ENCODE measurements at regions not wholly inside any gene's neighbourhood (a gene's known extent, or its start where the extent isn't known, plus 50 kb on each side); places are given as distances from the start of the nearest gene placed in this dataset.

DNA sequence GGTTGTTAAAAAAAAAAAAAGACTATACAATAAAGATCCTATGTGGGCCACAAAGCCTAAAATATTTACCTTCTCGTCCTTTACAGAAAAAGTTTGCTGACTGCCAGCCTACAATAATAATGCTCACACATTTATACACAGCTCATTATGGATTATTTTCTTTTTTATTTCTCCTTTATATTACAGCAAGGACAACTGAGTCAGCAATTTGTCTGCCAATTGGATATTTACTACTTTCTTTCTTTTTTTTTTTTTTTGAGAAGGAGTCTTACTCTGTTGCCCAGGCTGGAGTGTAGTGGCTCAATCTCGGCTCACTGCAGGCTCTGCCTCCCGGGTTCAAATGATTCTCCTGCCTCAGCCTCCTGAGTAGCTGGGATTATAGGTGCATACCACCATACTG lies 142.2 kb downstream of the EBLN2 start:
- Histone ChIP-seq H2AFZ (no peak overlapping the region), H3K9me3 (ENCODE audit: low read depth) (no peaks in the 10 kb centered on the region), H3K9me2 (replicated peaks; ENCODE audit: insufficient read depth) (no peaks in the 10 kb centered on the region), H3K4me2 (no peak overlapping the region), H3K27me3 (no peaks in the 10 kb centered on the region), H3K27ac (no peak overlapping the region), H3K79me2 (no peaks in the 10 kb centered on the region), H3K4me3 (no peak overlapping the region), H3K4me1 (ENCODE audit: insufficient read depth) (no peaks in the 10 kb centered on the region), H3K36me3 (replicated peaks; ENCODE audit: insufficient read depth, low read depth) (no peaks in the 10 kb centered on the region), H4K20me1 (ENCODE audit: insufficient read depth, poor library complexity, severe bottlenecking) (no peaks in the 10 kb centered on the region)
- WGBS (ENCODE audit: low lambda C conversion rate, missing lambda C conversion rate): 82% methylated on average over 3 of the region's 3 CpGs
- DNase-seq (ENCODE audit: low spot score): no peak
- TF ChIP-seq EZH2 (IDR thresholded peaks at IDR 0.05; ENCODE audit: borderline replicate concordance) (no peak), EZH2phosphoT487 (IDR thresholded peaks at IDR 0.05; ENCODE audit: low read depth, severe bottlenecking, unreplicated experiment) (no peak)
- TF ChIP-seq, protein P1, sequence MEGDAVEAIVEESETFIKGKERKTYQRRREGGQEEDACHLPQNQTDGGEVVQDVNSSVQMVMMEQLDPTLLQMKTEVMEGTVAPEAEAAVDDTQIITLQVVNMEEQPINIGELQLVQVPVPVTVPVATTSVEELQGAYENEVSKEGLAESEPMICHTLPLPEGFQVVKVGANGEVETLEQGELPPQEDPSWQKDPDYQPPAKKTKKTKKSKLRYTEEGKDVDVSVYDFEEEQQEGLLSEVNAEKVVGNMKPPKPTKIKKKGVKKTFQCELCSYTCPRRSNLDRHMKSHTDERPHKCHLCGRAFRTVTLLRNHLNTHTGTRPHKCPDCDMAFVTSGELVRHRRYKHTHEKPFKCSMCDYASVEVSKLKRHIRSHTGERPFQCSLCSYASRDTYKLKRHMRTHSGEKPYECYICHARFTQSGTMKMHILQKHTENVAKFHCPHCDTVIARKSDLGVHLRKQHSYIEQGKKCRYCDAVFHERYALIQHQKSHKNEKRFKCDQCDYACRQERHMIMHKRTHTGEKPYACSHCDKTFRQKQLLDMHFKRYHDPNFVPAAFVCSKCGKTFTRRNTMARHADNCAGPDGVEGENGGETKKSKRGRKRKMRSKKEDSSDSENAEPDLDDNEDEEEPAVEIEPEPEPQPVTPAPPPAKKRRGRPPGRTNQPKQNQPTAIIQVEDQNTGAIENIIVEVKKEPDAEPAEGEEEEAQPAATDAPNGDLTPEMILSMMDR (IDR thresholded peaks at IDR 0.05; ENCODE audit: poor library complexity): no peak

DNA sequence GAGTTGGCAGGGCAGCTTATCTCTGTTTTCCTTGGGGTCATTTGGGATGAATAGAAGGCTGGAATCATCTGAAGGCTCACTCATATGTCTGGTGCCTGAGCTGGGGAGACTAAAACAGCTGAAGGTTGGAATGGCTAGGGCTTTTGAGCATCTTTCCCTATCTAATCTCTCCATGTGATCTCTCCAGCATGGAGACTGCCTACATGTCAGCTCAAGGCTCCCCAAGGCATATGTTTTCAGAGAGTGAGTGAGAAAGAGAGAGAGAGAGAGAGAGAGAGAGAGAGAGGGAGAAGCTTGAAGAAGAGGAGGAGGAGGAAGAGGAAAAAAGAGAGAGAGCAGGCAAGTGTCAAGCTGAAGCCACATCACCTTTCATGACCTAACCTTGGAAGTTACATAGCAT lies 143.4 kb downstream of the EBLN2 start:
- Histone ChIP-seq H3K27ac (no peak overlapping the region), H3K4me1 (ENCODE audit: insufficient read depth) (no peaks in the 10 kb centered on the region), H4K20me1 (ENCODE audit: insufficient read depth, poor library complexity, severe bottlenecking) (no peaks in the 10 kb centered on the region), H3K4me3 (no peak overlapping the region), H2AFZ (no peak overlapping the region), H3K79me2 (no peaks in the 10 kb centered on the region), H3K4me2 (no peak overlapping the region), H3K36me3 (replicated peaks; ENCODE audit: insufficient read depth, low read depth) (no peaks in the 10 kb centered on the region), H3K27me3 (no peaks in the 10 kb centered on the region), H3K9me2 (replicated peaks; ENCODE audit: insufficient read depth) (no peaks in the 10 kb centered on the region), H3K9me3 (ENCODE audit: low read depth) (no peaks in the 10 kb centered on the region)
- TF ChIP-seq, protein P1 (IDR thresholded peaks at IDR 0.05; ENCODE audit: poor library complexity): no peak
- no peak for TF ChIP-seq EZH2phosphoT487 (IDR thresholded peaks at IDR 0.05; ENCODE audit: low read depth, severe bottlenecking, unreplicated experiment)
- no peak for TF ChIP-seq EZH2 (IDR thresholded peaks at IDR 0.05; ENCODE audit: borderline replicate concordance)
- DNase-seq (ENCODE audit: low spot score): no peak

DNA sequence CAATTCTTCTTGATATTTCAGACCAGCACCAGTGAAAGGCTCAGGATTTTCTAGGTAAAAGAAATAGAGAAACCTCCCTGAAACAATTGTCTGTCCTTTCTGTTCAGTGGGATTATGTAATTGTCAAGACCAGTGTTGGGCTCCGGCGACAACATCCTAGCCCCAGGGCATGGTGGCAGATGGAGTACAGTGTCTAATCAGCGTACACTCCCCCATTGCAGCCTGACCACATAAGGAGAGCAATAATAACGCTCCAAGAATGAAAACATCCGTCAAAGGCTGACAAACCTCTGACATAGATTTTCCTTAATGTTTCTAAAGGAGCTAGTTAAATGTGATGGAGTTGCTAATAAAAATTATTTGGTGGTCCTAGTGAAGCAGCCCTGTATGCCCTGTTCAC lies 144.6 kb downstream of the EBLN2 start:
- TF ChIP-seq, protein P1 (IDR thresholded peaks at IDR 0.05; ENCODE audit: poor library complexity): no peak
- Histone ChIP-seq H3K27me3 (no peaks in the 10 kb centered on the region), H3K36me3 (replicated peaks; ENCODE audit: insufficient read depth, low read depth) (no peaks in the 10 kb centered on the region), H3K27ac (no peak overlapping the region), H3K9me3 (ENCODE audit: low read depth) (no peaks in the 10 kb centered on the region), H3K4me1 (ENCODE audit: insufficient read depth) (no peaks in the 10 kb centered on the region), H3K79me2 (no peaks in the 10 kb centered on the region), H3K9me2 (replicated peaks; ENCODE audit: insufficient read depth) (no peaks in the 10 kb centered on the region), H3K4me3 (no peak overlapping the region), H2AFZ (no peak overlapping the region), H3K4me2 (no peak overlapping the region), H4K20me1 (ENCODE audit: insufficient read depth, poor library complexity, severe bottlenecking) (no peaks in the 10 kb centered on the region)
- 71% methylated on average over 5 of the region's 5 CpGs for WGBS (ENCODE audit: low lambda C conversion rate, missing lambda C conversion rate)
- no peak for DNase-seq (ENCODE audit: low spot score)

DNA sequence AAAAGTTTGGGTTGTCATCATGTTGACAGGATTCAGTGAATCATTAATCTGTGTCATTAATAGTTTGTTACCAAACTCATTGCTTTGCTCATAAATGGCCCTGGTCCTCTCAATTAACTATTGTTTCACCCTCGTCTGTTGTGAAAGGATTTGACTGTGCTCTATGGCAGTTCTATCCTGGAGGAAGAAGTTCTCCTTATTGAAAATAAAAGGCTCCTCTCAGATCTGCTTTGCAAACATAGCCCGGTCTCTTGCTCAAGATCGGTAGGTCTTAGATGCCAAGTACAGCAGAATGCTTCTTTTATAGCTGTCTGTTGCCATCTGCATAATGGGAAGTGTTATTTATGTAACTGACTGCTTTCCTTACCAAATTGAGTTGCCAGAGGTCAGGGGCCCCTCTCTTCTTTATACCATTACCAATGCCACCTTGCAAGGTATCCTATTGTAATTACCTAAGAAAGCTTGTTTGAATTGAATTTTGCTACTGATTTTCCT lies 146.5 kb downstream of the EBLN2 start:
- no peak overlapping the region for H3K4me2 ChIP-seq
- no peaks in the 10 kb centered on the region for H3K36me3 ChIP-seq (replicated peaks; ENCODE audit: insufficient read depth, low read depth)
- H3K79me2 ChIP-seq: no peaks in the 10 kb centered on the region
- H4K20me1 ChIP-seq (ENCODE audit: insufficient read depth, poor library complexity, severe bottlenecking): no peaks in the 10 kb centered on the region
- no peak for DNase-seq (ENCODE audit: low spot score)
- no peak overlapping the region for H3K27ac ChIP-seq
- no peaks in the 10 kb centered on the region for H3K9me3 ChIP-seq (ENCODE audit: low read depth)
- no peaks in the 10 kb centered on the region for H3K9me2 ChIP-seq (replicated peaks; ENCODE audit: insufficient read depth)
- 93% methylated on average over 3 of the region's 3 CpGs for WGBS (ENCODE audit: low lambda C conversion rate, missing lambda C conversion rate)
- TF ChIP-seq EZH2 (IDR thresholded peaks at IDR 0.05; ENCODE audit: borderline replicate concordance) (no peak), EZH2phosphoT487 (IDR thresholded peaks at IDR 0.05; ENCODE audit: low read depth, severe bottlenecking, unreplicated experiment) (no peak)
- TF ChIP-seq, protein P1 (IDR thresholded peaks at IDR 0.05; ENCODE audit: poor library complexity): no peak
- no peak overlapping the region for H3K4me3 ChIP-seq
- H2AFZ ChIP-seq: no peak overlapping the region
- no peaks in the 10 kb centered on the region for H3K27me3 ChIP-seq
- H3K4me1 ChIP-seq (ENCODE audit: insufficient read depth): no peaks in the 10 kb centered on the region
